ENCODE measurements at regions not wholly inside any gene's neighbourhood (a gene's known extent, or its start where the extent isn't known, plus 50 kb on each side); places are given as distances from the start of the nearest gene placed in this dataset.
"Not testable (repeated sequence)": the region's sequence is repeated elsewhere in the genome, so short reads cannot be mapped to it uniquely, and the experiment has no call there.

GRCh38 chr3:30305021-30305420 lies 301.4 kb upstream of the TGFBR2 start:
- DNase-seq: no peak

GRCh38 chr3:30306896-30307295 lies 299.5 kb upstream of the TGFBR2 start:
- no peak for DNase-seq

- DNase-seq: no peak
These were observed 298.9 kb upstream of the TGFBR2 start for GRCh38 chr3:30307372-30307950.

- no peak for DNase-seq
These were observed 298.3 kb upstream of the TGFBR2 start for GRCh38 chr3:30308131-30308530.

GRCh38 chr3:30309961-30310954 lies 296.1 kb upstream of the TGFBR2 start:
- no peak for DNase-seq

- DNase-seq: peak; percentile 86 to 96
These were observed 294.6 kb upstream of the TGFBR2 start for GRCh38 chr3:30311781-30312180.

GRCh38 chr3:30313840-30314239 lies 292.6 kb upstream of the TGFBR2 start:
- DNase-seq: no peak

GRCh38 chr3:30314757-30315325 lies 291.6 kb upstream of the TGFBR2 start:
- no peak for DNase-seq

GRCh38 chr3:30315447-30315846 lies 291.0 kb upstream of the TGFBR2 start:
- no peak for DNase-seq

GRCh38 chr3:30317561-30317960 lies 288.8 kb upstream of the TGFBR2 start:
- no peak for DNase-seq

GRCh38 chr3:30318110-30318509 lies 288.3 kb upstream of the TGFBR2 start:
- DNase-seq: no peak

- DNase-seq: peak; percentile 78 to 92
These were observed 286.7 kb upstream of the TGFBR2 start for GRCh38 chr3:30319713-30320112.

GRCh38 chr3:30320392-30320791 lies 286.0 kb upstream of the TGFBR2 start:
- peak; percentile 43 to 86 for DNase-seq

GRCh38 chr3:30321065-30321464 lies 285.3 kb upstream of the TGFBR2 start:
- DNase-seq: no peak

- not testable (repeated sequence) for DNase-seq
These were observed 282.8 kb upstream of the TGFBR2 start for GRCh38 chr3:30323649-30324048.

GRCh38 chr3:30324587-30324986 lies 281.8 kb upstream of the TGFBR2 start:
- DNase-seq: no peak

GRCh38 chr3:30327976-30328375 lies 278.4 kb upstream of the TGFBR2 start:
- not testable (repeated sequence) for DNase-seq

GRCh38 chr3:30328935-30329334 lies 277.5 kb upstream of the TGFBR2 start:
- DNase-seq: not testable (repeated sequence)

- no peak for DNase-seq
These were observed 274.9 kb upstream of the TGFBR2 start for GRCh38 chr3:30331519-30331918.

- no peak for DNase-seq
These were observed 274.0 kb upstream of the TGFBR2 start for GRCh38 chr3:30332196-30333021.

- no peak for DNase-seq
These were observed 273.3 kb upstream of the TGFBR2 start for GRCh38 chr3:30333143-30333542.

- no peak for DNase-seq
These were observed 272.5 kb upstream of the TGFBR2 start for GRCh38 chr3:30333903-30334302.

GRCh38 chr3:30340500-30340899 lies 265.9 kb upstream of the TGFBR2 start:
- no peak for DNase-seq

All from NCI-H524 (cell line).